ENCODE measurements at regions not wholly inside any gene's neighbourhood (a gene's known extent, or its start where the extent isn't known, plus 50 kb on each side); places are given as distances from the start of the nearest gene placed in this dataset.

- DNase-seq (ENCODE audit: low read depth in 1 of 2, low spot score in 1 of 2) = no peak
- no peak overlapping the region for H3K4me3 ChIP-seq (replicated peaks; ENCODE audit: insufficient read depth, low read length)
- H3K27ac ChIP-seq (replicated peaks) = no peak overlapping the region
- H3K27me3 ChIP-seq (ENCODE audit: insufficient read depth, poor library complexity, severe bottlenecking) = no peaks in the 10 kb centered on the region
- TF ChIP-seq SPI1 (IDR thresholded peaks at IDR 0.05; ENCODE audit: borderline replicate concordance, low read depth) (no peak), GABPA (IDR thresholded peaks at IDR 0.05; ENCODE audit: low read depth) (no peak), CTCF (IDR thresholded peaks at IDR 0.05; ENCODE audit: insufficient read depth, low read length) (no peak), POLR2AphosphoS5 (IDR thresholded peaks at IDR 0.05; ENCODE audit: low read depth) (no peak)
These were observed 577.9 kb downstream of the LMO7 start for GRCh38 chr13:76214001-76214400.

GRCh38 chr13:76213423-76213904 is 577.3 kb downstream of the LMO7 start:
- DNase-seq (ENCODE audit: low read depth in 1 of 2, low spot score in 1 of 2) = no peak
- Histone ChIP-seq H3K27me3 (ENCODE audit: insufficient read depth, poor library complexity, severe bottlenecking) (no peaks in the 10 kb centered on the region), H3K27ac (replicated peaks) (no peak overlapping the region), H3K4me3 (replicated peaks; ENCODE audit: insufficient read depth, low read length) (no peak overlapping the region)
- no peak for TF ChIP-seq POLR2AphosphoS5 (IDR thresholded peaks at IDR 0.05; ENCODE audit: low read depth)
- no peak for TF ChIP-seq REST (IDR thresholded peaks at IDR 0.05; ENCODE audit: insufficient replicate concordance, low read depth)
- no peak for TF ChIP-seq CTCF (IDR thresholded peaks at IDR 0.05; ENCODE audit: insufficient read depth, low read length)
- no peak for TF ChIP-seq GABPA (IDR thresholded peaks at IDR 0.05; ENCODE audit: low read depth)
- no peak for TF ChIP-seq SPI1 (IDR thresholded peaks at IDR 0.05; ENCODE audit: borderline replicate concordance, low read depth)

- DNase-seq (ENCODE audit: low read depth in 1 of 2, low spot score in 1 of 2) = no peak
- no peak overlapping the region for H3K4me3 ChIP-seq (replicated peaks; ENCODE audit: insufficient read depth, low read length)
- H3K27ac ChIP-seq (replicated peaks) = no peak overlapping the region
These were observed 574.1 kb downstream of the LMO7 start for GRCh38 chr13:76210262-76210661.

More at GRCh38 chr13:76210262-76210661, 574.1 kb downstream of the LMO7 start:
- TF ChIP-seq GABPA (IDR thresholded peaks at IDR 0.05; ENCODE audit: low read depth) (no peak), CTCF (IDR thresholded peaks at IDR 0.05; ENCODE audit: insufficient read depth, low read length) (no peak), REST (IDR thresholded peaks at IDR 0.05; ENCODE audit: insufficient replicate concordance, low read depth) (no peak), SPI1 (IDR thresholded peaks at IDR 0.05; ENCODE audit: borderline replicate concordance, low read depth) (no peak), POLR2AphosphoS5 (IDR thresholded peaks at IDR 0.05; ENCODE audit: low read depth) (no peak)
- no peaks in the 10 kb centered on the region for H3K27me3 ChIP-seq (ENCODE audit: insufficient read depth, poor library complexity, severe bottlenecking)
